HEK293 (cell line): ENCODE measurements at regions not wholly inside any gene's neighbourhood (a gene's known extent, or its start where the extent isn't known, plus 50 kb on each side); places are given as distances from the start of the nearest gene placed in this dataset.

Experiments used
- TCF7L2 ChIP-seq: IDR thresholded peaks from 2 replicates; pipeline ENCODE4 v1.6.1; 2011; ENCODE audit warnings: low read depth, mild to moderate bottlenecking, inconsistent platforms, low read length, moderate library complexity, borderline replicate concordance
- ZNF521 ChIP-seq: fragments of 450-650 bp; formaldehyde crosslinking; IDR thresholded peaks from 2 replicates; pipeline ENCODE4 v1.5.1; 2017; ENCODE audit warnings: missing biosample characterization, mild to moderate bottlenecking, missing genetic modification characterization
- ZNF837 ChIP-seq: fragments of 450-650 bp; formaldehyde crosslinking; IDR thresholded peaks from 2 replicates; pipeline ENCODE4 v1.5.1; 2016; ENCODE audit warnings: missing biosample characterization, missing genetic modification characterization
- TF ChIP-seq, protein P1 (sequence below): fragments of 450-650 bp; formaldehyde crosslinking; IDR thresholded peaks from 2 replicates; pipeline ENCODE4 v1.5.1; 2017; ENCODE audit warnings: missing biosample characterization, missing genetic modification characterization
- TF ChIP-seq, protein P2 (sequence below): fragments of 450-650 bp; formaldehyde crosslinking; IDR thresholded peaks from 2 replicates; pipeline ENCODE4 v1.5.1; 2016; ENCODE audit warnings: missing biosample characterization, missing genetic modification characterization
- TF ChIP-seq, protein P3 (sequence below): fragments of 450-650 bp; formaldehyde crosslinking; IDR thresholded peaks from 2 replicates; pipeline ENCODE4 v1.5.1; 2016; ENCODE audit warnings: missing biosample characterization, missing genetic modification characterization

- TF ChIP-seq, protein P1, sequence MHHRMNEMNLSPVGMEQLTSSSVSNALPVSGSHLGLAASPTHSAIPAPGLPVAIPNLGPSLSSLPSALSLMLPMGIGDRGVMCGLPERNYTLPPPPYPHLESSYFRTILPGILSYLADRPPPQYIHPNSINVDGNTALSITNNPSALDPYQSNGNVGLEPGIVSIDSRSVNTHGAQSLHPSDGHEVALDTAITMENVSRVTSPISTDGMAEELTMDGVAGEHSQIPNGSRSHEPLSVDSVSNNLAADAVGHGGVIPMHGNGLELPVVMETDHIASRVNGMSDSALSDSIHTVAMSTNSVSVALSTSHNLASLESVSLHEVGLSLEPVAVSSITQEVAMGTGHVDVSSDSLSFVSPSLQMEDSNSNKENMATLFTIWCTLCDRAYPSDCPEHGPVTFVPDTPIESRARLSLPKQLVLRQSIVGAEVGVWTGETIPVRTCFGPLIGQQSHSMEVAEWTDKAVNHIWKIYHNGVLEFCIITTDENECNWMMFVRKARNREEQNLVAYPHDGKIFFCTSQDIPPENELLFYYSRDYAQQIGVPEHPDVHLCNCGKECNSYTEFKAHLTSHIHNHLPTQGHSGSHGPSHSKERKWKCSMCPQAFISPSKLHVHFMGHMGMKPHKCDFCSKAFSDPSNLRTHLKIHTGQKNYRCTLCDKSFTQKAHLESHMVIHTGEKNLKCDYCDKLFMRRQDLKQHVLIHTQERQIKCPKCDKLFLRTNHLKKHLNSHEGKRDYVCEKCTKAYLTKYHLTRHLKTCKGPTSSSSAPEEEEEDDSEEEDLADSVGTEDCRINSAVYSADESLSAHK (tag by site-specific recombination) = no peak
- TF ChIP-seq, protein P2, sequence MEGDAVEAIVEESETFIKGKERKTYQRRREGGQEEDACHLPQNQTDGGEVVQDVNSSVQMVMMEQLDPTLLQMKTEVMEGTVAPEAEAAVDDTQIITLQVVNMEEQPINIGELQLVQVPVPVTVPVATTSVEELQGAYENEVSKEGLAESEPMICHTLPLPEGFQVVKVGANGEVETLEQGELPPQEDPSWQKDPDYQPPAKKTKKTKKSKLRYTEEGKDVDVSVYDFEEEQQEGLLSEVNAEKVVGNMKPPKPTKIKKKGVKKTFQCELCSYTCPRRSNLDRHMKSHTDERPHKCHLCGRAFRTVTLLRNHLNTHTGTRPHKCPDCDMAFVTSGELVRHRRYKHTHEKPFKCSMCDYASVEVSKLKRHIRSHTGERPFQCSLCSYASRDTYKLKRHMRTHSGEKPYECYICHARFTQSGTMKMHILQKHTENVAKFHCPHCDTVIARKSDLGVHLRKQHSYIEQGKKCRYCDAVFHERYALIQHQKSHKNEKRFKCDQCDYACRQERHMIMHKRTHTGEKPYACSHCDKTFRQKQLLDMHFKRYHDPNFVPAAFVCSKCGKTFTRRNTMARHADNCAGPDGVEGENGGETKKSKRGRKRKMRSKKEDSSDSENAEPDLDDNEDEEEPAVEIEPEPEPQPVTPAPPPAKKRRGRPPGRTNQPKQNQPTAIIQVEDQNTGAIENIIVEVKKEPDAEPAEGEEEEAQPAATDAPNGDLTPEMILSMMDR (tag by site-specific recombination) = no peak
- TF ChIP-seq, protein P3, sequence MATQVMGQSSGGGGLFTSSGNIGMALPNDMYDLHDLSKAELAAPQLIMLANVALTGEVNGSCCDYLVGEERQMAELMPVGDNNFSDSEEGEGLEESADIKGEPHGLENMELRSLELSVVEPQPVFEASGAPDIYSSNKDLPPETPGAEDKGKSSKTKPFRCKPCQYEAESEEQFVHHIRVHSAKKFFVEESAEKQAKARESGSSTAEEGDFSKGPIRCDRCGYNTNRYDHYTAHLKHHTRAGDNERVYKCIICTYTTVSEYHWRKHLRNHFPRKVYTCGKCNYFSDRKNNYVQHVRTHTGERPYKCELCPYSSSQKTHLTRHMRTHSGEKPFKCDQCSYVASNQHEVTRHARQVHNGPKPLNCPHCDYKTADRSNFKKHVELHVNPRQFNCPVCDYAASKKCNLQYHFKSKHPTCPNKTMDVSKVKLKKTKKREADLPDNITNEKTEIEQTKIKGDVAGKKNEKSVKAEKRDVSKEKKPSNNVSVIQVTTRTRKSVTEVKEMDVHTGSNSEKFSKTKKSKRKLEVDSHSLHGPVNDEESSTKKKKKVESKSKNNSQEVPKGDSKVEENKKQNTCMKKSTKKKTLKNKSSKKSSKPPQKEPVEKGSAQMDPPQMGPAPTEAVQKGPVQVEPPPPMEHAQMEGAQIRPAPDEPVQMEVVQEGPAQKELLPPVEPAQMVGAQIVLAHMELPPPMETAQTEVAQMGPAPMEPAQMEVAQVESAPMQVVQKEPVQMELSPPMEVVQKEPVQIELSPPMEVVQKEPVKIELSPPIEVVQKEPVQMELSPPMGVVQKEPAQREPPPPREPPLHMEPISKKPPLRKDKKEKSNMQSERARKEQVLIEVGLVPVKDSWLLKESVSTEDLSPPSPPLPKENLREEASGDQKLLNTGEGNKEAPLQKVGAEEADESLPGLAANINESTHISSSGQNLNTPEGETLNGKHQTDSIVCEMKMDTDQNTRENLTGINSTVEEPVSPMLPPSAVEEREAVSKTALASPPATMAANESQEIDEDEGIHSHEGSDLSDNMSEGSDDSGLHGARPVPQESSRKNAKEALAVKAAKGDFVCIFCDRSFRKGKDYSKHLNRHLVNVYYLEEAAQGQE = no peak
- TF ChIP-seq ZNF837 = no peak
- TF ChIP-seq ZNF521 = no peak
- no peak for TF ChIP-seq TCF7L2
Measured at GRCh38 chr16:85239239-85239638, 127.0 kb upstream of the CIBAR2 start.
